GM23338 (cell line): ENCODE measurements at regions not wholly inside any gene's neighbourhood (a gene's known extent, or its start where the extent isn't known, plus 50 kb on each side); places are given as distances from the start of the nearest gene placed in this dataset.
"Not testable (repeated sequence)": the region's sequence is repeated elsewhere in the genome, so short reads cannot be mapped to it uniquely, and the experiment has no call there.

Experiments used
- ATAC-seq: fragments of 200-7000 bp; cut with Tn5 transposase; 3 replicates; pipeline ENCODE4 v1.9.1; 2020
- DNase-seq: peaks from one replicate; pipeline ENCODE4 v3.0.0-alpha.2; 2015; ENCODE audit warnings: low spot score
- H2AFZ ChIP-seq: fragments of 200-600 bp; sonication (generic); 2 replicates; pipeline ENCODE4 v1.8.0; 2016; ENCODE audit warnings: antibody characterized with exemption, mild to moderate bottlenecking, moderate library complexity
- H3F3A ChIP-seq: fragments of 200-600 bp; sonication (generic); replicated peaks from 2 replicates; pipeline ENCODE4 v1.8.0; 2017; ENCODE audit warnings: antibody characterized with exemption, mixed run types, low read depth
- H3K27ac ChIP-seq: fragments of 200-600 bp; sonication (generic); 2 replicates; pipeline ENCODE4 v1.6.1; 2016; ENCODE audit warnings: low read depth
- H3K27me3 ChIP-seq: fragments of 200-600 bp; sonication (generic); 2 replicates; pipeline ENCODE4 v1.8.0; 2016; ENCODE audit warnings: mild to moderate bottlenecking, mixed run types, moderate library complexity; ENCODE audit not compliant: insufficient read depth
- H3K36me3 ChIP-seq: fragments of 200-600 bp; sonication (generic); 2 replicates; pipeline ENCODE4 v1.8.0; 2016; ENCODE audit warnings: mild to moderate bottlenecking; ENCODE audit not compliant: insufficient read depth
- H3K4me1 ChIP-seq: fragments of 200-600 bp; sonication (generic); 2 replicates; pipeline ENCODE4 v1.8.0; 2016; ENCODE audit warnings: mild to moderate bottlenecking, moderate library complexity; ENCODE audit not compliant: insufficient read depth
- H3K4me2 ChIP-seq: fragments of 200-600 bp; sonication (generic); 2 replicates; pipeline ENCODE4 v1.7.1; 2017; ENCODE audit warnings: mixed run types
- H3K4me3 ChIP-seq: fragments of 200-600 bp; sonication (generic); 2 replicates; pipeline ENCODE4 v1.6.1; 2016; ENCODE audit warnings: mixed run types
- H3K79me2 ChIP-seq: fragments of 200-600 bp; sonication (generic); replicated peaks from 2 replicates; pipeline ENCODE4 v1.8.0; 2017; ENCODE audit warnings: mild to moderate bottlenecking; ENCODE audit not compliant: insufficient read depth
- H3K9me2 ChIP-seq: fragments of 200-600 bp; sonication (generic); 2 replicates; pipeline ENCODE4 v1.8.0; 2017; ENCODE audit not compliant: insufficient read depth
- H4K20me1 ChIP-seq: fragments of 200-600 bp; sonication (generic); replicated peaks from 2 replicates; pipeline ENCODE4 v1.8.0; 2017; ENCODE audit warnings: mild to moderate bottlenecking; ENCODE audit not compliant: insufficient read depth
- H3K27ac Mint-ChIP-seq: 2 replicates; pipeline ENCODE4 v1.8.0; 2020; ENCODE audit warnings: inconsistent platforms, mild to moderate bottlenecking, moderate library complexity, mixed read lengths
- H3K27me3 Mint-ChIP-seq: 3 replicates; pipeline ENCODE4 v1.8.0; 2022; ENCODE audit warnings: low read depth, mild to moderate bottlenecking, moderate library complexity, mixed read lengths, inconsistent platforms; ENCODE audit not compliant: insufficient read depth, poor library complexity
- H3K36me3 Mint-ChIP-seq: 3 replicates; pipeline ENCODE4 v1.8.0; 2021; ENCODE audit warnings: low read depth, mild to moderate bottlenecking, inconsistent platforms, moderate library complexity, mixed read lengths
- H3K4me1 Mint-ChIP-seq: 3 replicates; pipeline ENCODE4 v1.8.0; 2020; ENCODE audit warnings: mild to moderate bottlenecking, inconsistent platforms, mixed read lengths
- H3K4me3 Mint-ChIP-seq: 3 replicates; pipeline ENCODE4 v1.8.0; 2021; ENCODE audit warnings: moderate library complexity, mild to moderate bottlenecking, inconsistent platforms, mixed read lengths
- H3K9me3 Mint-ChIP-seq: 3 replicates; pipeline ENCODE4 v1.8.0; 2020; ENCODE audit warnings: moderate library complexity, mild to moderate bottlenecking, inconsistent platforms, mixed read lengths
- EZH2 ChIP-seq: fragments of 200-600 bp; sonication (generic); IDR thresholded peaks from one replicate; pipeline ENCODE4 v1.8.0; 2017; ENCODE audit warnings: antibody characterized with exemption, mild to moderate bottlenecking, low read depth; ENCODE audit not compliant: unreplicated experiment
- STAT1 ChIP-seq: IDR thresholded peaks from one replicate; pipeline ENCODE4 v1.6.1; 2016; ENCODE audit warnings: antibody characterized with exemption; ENCODE audit not compliant: unreplicated experiment
- ZNF114 ChIP-seq: fragments of 250-450 bp; sonication (Bioruptor Pico); IDR thresholded peaks from 2 replicates; pipeline ENCODE4 v1.5.0; 2020; ENCODE audit warnings: mild to moderate bottlenecking, moderate library complexity
- ZNF331 ChIP-seq: fragments of 250-450 bp; sonication (Bioruptor Pico); IDR thresholded peaks from 2 replicates; pipeline ENCODE4 v1.5.0; 2020; ENCODE audit warnings: low read depth, mild to moderate bottlenecking, moderate library complexity
- TF ChIP-seq, protein P1 (sequence below): IDR thresholded peaks from one replicate; pipeline ENCODE4 v1.6.1; 2018; ENCODE audit warnings: antibody characterized with exemption; ENCODE audit not compliant: unreplicated experiment
- TF ChIP-seq, protein P2 (sequence below): IDR thresholded peaks from 2 replicates; pipeline ENCODE4 v1.6.1; 2016; ENCODE audit warnings: antibody characterized with exemption
- TF ChIP-seq, protein P3 (sequence below): fragments of 250-450 bp; sonication (Bioruptor Pico); IDR thresholded peaks from 2 replicates; pipeline ENCODE4 v1.5.0; 2020; ENCODE audit warnings: mild to moderate bottlenecking, moderate library complexity

- not testable (repeated sequence) for H3K36me3 ChIP-seq, H4K20me1 ChIP-seq, H3K79me2 ChIP-seq, H3K4me1 ChIP-seq, H3K4me1 Mint-ChIP-seq, H3K36me3 Mint-ChIP-seq, H3K27ac ChIP-seq, H3F3A ChIP-seq, H3K9me3 Mint-ChIP-seq, H3K4me3 Mint-ChIP-seq, H3K27ac Mint-ChIP-seq, H3K4me2 ChIP-seq, H3K9me2 ChIP-seq, H3K27me3 ChIP-seq, ATAC-seq, H2AFZ ChIP-seq, H3K4me3 ChIP-seq, H3K27me3 Mint-ChIP-seq, DNase-seq
Observed at GRCh38 chr10:44754355-44754754, 156.8 kb upstream of the TMEM72 start.

GRCh38 chr10:44755481-44755880 is 155.7 kb upstream of the TMEM72 start:
- no peak overlapping the region for H3K4me2 ChIP-seq
- H3K9me3 Mint-ChIP-seq, result no peaks in the 10 kb centered on the region
- H3K36me3 Mint-ChIP-seq, result no peaks in the 10 kb centered on the region
- no peaks in the 10 kb centered on the region for H3F3A ChIP-seq
- H3K27me3 ChIP-seq, result no peaks in the 10 kb centered on the region
- no peaks in the 10 kb centered on the region for H3K36me3 ChIP-seq
- ATAC-seq, result no peak
- H3K4me3 Mint-ChIP-seq, result no peak overlapping the region
- H3K27ac Mint-ChIP-seq, result no peak overlapping the region
- H3K4me3 ChIP-seq, result no peak overlapping the region
- TF ChIP-seq STAT1, result no peak
- TF ChIP-seq, protein P1, sequence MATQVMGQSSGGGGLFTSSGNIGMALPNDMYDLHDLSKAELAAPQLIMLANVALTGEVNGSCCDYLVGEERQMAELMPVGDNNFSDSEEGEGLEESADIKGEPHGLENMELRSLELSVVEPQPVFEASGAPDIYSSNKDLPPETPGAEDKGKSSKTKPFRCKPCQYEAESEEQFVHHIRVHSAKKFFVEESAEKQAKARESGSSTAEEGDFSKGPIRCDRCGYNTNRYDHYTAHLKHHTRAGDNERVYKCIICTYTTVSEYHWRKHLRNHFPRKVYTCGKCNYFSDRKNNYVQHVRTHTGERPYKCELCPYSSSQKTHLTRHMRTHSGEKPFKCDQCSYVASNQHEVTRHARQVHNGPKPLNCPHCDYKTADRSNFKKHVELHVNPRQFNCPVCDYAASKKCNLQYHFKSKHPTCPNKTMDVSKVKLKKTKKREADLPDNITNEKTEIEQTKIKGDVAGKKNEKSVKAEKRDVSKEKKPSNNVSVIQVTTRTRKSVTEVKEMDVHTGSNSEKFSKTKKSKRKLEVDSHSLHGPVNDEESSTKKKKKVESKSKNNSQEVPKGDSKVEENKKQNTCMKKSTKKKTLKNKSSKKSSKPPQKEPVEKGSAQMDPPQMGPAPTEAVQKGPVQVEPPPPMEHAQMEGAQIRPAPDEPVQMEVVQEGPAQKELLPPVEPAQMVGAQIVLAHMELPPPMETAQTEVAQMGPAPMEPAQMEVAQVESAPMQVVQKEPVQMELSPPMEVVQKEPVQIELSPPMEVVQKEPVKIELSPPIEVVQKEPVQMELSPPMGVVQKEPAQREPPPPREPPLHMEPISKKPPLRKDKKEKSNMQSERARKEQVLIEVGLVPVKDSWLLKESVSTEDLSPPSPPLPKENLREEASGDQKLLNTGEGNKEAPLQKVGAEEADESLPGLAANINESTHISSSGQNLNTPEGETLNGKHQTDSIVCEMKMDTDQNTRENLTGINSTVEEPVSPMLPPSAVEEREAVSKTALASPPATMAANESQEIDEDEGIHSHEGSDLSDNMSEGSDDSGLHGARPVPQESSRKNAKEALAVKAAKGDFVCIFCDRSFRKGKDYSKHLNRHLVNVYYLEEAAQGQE, result no peak
- no peak for TF ChIP-seq ZNF114 (CRISPR knock-in tag)
- TF ChIP-seq, protein P2, sequence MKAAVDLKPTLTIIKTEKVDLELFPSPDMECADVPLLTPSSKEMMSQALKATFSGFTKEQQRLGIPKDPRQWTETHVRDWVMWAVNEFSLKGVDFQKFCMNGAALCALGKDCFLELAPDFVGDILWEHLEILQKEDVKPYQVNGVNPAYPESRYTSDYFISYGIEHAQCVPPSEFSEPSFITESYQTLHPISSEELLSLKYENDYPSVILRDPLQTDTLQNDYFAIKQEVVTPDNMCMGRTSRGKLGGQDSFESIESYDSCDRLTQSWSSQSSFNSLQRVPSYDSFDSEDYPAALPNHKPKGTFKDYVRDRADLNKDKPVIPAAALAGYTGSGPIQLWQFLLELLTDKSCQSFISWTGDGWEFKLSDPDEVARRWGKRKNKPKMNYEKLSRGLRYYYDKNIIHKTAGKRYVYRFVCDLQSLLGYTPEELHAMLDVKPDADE, result no peak
- no peaks in the 10 kb centered on the region for H3K4me1 ChIP-seq
- no peaks in the 10 kb centered on the region for H3K27me3 Mint-ChIP-seq
- H3K9me2 ChIP-seq, result no peaks in the 10 kb centered on the region
- H3K79me2 ChIP-seq, result no peaks in the 10 kb centered on the region
- no peak for DNase-seq
- H3K27ac ChIP-seq, result no peak overlapping the region
- no peaks in the 10 kb centered on the region for H4K20me1 ChIP-seq
- no peak overlapping the region for H2AFZ ChIP-seq
- H3K4me1 Mint-ChIP-seq, result peaks cover 5% of the 10 kb centered on the region; the same call in 2 of the 3 replicates

DNA sequence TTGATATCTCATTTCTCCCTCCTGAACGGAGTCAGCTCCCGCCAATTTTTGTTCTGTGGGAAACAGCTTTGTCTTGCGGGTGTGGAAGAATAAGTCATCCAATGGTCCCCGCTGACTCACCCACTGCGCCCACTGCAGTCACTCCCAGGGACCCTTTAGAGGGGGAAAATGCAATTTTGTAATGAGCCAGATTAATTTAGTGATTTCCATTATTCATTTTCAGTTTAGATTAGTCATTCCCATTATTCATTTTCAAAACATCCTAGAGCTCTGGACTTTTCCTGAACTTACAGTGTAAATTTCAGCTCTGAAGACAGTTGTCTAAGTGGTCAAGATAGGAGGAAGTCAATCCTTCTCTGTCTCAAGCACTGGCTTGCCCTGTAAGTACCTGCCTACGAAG is 154.9 kb upstream of the TMEM72 start:
- Mint-ChIP-seq H3K36me3 (no peaks in the 10 kb centered on the region), H3K27ac (no peak overlapping the region), H3K4me3 (no peak overlapping the region), H3K27me3 (peaks cover 2% of the 10 kb centered on the region), H3K4me1 (peaks cover 5% of the 10 kb centered on the region; the same call in 2 of the 3 replicates), H3K9me3 (no peaks in the 10 kb centered on the region)
- H3K4me3 ChIP-seq, result no peak overlapping the region
- no peak overlapping the region for H3K27ac ChIP-seq
- no peak for DNase-seq
- H3K79me2 ChIP-seq, result no peaks in the 10 kb centered on the region
- H3K36me3 ChIP-seq, result no peaks in the 10 kb centered on the region
- no peaks in the 10 kb centered on the region for H3K9me2 ChIP-seq
- no peak overlapping the region for H2AFZ ChIP-seq
- H4K20me1 ChIP-seq, result no peaks in the 10 kb centered on the region
- H3K4me1 ChIP-seq, result no peaks in the 10 kb centered on the region
- no peaks in the 10 kb centered on the region for H3K27me3 ChIP-seq
- no peaks in the 10 kb centered on the region for H3F3A ChIP-seq
- ATAC-seq, result no peak
- H3K4me2 ChIP-seq, result no peak overlapping the region
- TF ChIP-seq EZH2 (no peak), ZNF331 (CRISPR knock-in tag) (no peak)
- TF ChIP-seq, protein P3, sequence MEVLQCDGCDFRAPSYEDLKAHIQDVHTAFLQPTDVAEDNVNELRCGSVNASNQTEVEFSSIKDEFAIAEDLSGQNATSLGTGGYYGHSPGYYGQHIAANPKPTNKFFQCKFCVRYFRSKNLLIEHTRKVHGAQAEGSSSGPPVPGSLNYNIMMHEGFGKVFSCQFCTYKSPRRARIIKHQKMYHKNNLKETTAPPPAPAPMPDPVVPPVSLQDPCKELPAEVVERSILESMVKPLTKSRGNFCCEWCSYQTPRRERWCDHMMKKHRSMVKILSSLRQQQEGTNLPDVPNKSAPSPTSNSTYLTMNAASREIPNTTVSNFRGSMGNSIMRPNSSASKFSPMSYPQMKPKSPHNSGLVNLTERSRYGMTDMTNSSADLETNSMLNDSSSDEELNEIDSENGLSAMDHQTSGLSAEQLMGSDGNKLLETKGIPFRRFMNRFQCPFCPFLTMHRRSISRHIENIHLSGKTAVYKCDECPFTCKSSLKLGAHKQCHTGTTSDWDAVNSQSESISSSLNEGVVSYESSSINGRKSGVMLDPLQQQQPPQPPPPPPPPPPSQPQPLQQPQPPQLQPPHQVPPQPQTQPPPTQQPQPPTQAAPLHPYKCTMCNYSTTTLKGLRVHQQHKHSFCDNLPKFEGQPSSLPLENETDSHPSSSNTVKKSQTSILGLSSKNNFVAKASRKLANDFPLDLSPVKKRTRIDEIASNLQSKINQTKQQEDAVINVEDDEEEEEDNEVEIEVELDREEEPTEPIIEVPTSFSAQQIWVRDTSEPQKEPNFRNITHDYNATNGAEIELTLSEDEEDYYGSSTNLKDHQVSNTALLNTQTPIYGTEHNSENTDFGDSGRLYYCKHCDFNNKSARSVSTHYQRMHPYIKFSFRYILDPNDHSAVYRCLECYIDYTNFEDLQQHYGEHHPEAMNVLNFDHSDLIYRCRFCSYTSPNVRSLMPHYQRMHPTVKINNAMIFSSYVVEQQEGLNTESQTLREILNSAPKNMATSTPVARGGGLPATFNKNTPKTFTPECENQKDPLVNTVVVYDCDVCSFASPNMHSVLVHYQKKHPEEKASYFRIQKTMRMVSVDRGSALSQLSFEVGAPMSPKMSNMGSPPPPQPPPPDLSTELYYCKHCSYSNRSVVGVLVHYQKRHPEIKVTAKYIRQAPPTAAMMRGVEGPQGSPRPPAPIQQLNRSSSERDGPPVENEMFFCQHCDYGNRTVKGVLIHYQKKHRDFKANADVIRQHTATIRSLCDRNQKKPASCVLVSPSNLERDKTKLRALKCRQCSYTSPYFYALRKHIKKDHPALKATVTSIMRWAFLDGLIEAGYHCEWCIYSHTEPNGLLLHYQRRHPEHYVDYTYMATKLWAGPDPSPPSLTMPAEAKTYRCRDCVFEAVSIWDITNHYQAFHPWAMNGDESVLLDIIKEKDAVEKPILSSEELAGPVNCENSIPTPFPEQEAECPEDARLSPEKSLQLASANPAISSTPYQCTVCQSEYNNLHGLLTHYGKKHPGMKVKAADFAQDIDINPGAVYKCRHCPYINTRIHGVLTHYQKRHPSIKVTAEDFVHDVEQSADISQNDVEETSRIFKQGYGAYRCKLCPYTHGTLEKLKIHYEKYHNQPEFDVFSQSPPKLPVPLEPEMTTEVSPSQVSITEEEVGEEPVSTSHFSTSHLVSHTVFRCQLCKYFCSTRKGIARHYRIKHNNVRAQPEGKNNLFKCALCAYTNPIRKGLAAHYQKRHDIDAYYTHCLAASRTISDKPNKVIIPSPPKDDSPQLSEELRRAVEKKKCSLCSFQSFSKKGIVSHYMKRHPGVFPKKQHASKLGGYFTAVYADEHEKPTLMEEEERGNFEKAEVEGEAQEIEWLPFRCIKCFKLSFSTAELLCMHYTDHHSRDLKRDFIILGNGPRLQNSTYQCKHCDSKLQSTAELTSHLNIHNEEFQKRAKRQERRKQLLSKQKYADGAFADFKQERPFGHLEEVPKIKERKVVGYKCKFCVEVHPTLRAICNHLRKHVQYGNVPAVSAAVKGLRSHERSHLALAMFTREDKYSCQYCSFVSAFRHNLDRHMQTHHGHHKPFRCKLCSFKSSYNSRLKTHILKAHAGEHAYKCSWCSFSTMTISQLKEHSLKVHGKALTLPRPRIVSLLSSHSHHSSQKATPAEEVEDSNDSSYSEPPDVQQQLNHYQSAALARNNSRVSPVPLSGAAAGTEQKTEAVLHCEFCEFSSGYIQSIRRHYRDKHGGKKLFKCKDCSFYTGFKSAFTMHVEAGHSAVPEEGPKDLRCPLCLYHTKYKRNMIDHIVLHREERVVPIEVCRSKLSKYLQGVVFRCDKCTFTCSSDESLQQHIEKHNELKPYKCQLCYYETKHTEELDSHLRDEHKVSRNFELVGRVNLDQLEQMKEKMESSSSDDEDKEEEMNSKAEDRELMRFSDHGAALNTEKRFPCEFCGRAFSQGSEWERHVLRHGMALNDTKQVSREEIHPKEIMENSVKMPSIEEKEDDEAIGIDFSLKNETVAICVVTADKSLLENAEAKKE, result no peak
